DMS153 (cell line): ENCODE measurements at regions not wholly inside any gene's neighbourhood (a gene's known extent, or its start where the extent isn't known, plus 50 kb on each side); places are given as distances from the start of the nearest gene placed in this dataset.

ENCODE experiments used
- DNase-seq: peaks from one replicate; lab custom pipeline; 2025; lab: John Stamatoyannopoulos, UW

DNA sequence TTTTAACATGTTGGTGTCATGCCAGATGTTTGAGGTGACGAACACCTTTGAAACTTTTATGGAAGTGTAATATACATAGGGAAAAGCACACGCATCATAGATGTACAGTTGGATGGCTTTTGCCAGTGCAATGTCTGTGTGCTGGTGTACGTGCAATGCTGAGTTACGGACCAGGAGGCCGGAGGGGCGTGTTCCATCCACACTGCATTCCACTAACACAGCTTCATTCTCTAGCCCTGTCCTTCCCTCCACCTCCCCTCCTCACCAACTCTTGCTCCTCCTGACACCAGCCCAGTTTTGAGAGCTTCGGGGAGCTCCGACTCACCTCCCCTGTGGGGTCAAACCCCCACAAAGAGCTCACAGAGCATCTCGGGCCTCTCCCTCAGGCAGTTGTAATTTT is 358.8 kb downstream of the C16orf95 start:
- no peak for DNase-seq

DNA sequence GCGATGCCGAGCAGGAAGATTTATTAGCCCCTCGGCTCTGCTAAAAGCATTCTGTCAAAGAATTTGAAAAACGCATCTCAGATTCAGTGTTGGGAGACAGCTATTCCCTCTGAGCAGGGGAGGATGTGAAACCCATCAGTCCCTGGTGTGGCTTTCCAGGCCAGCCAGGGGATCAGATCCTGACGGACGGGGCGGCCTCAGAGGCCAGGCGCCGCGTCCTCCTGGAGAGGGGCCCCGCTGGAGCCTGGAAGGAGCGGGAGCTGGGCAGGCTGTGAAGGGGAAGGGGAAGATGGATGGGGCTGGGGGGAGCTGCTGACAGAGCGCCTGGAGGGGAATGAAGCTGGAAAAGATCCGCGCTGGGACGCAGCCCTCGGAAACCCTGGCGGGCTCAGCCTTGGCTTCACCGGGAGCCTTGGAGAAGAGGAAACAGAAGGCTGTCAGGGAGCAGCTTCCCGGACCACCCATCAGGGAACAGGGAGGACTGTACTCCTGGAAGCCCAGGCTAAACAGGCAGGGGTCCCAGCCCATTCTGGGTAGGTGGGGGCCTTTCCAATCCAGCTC is 358.0 kb downstream of the C16orf95 start:
- DNase-seq: no peak

DNA sequence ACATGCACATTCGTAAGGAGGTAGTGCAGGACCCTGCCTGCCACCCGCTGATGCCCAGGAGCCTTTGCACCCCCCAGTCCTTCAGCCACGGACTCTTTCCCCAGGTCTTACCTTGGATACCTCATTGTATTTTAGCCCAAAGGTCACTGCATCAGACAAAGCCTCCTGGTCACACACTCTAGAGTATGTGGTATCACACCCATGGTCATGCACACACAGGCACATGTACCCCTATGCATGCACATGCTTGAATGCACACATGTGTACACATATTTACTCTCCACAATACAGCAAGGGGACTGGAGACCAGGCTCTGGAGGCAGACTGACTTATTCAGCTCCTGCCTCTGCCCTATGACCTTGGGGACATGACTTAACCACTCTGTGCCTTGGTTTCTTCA is 357.5 kb downstream of the C16orf95 start:
- DNase-seq: no peak

DNA sequence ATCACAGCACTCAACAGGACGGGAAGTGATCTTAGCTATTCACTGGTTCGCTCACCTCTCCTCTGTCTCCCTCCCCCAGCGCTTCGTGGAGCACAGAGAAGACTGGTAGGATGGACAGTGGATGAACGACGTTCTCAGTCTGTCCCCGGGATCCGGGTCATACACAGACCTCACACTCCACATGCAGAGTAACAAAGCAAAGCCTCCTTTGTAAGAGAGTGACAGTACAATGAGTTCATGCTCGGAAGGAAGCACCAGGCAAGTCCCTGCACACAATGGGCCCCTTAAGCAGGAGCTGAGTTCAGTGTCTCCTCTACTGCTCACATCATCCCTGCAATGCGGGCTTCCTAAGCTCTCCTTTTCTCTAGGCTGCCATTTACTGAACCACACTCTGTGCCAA is 356.9 kb downstream of the C16orf95 start:
- no peak for DNase-seq

DNA sequence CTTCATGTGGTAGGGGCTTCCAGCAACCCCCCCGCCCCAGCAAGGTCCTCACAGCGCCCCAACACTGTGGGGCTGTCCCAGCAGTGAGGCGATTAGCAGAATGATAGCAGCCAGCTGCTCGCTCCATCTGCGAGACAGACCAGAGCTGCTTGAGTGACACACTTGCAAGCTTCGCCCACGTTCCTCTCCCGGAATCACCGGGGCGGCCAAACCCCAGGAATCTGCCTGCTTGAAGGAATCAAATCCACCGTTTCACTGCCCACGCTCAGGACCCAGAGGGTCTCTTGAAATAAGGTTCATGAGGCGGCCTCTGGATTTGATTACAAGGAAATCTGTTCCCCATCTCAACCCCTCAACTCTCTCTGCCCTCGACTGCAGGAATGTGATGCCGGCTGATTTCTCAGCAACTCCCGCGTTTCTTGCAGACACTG is 356.0 kb downstream of the C16orf95 start:
- no peak for DNase-seq

DNA sequence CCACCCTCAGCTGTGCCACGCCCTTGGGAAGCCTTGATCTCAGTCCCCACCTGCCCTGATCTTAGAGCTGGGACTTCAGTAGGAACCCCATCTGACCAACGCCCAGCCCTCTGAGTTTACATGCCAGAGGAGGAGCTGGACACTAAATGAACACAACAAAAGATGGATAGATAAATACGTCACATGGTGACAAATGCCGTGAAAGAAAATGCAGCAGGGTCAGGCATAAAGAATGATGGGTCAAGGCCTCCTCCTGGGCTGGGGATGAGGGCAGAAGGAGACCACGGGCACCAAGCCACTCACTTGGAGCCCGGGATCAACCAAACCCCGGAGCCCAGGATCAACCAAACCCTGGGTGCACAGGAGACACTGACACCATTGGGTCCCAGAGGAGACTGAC is 354.9 kb downstream of the C16orf95 start:
- no peak for DNase-seq

DNA sequence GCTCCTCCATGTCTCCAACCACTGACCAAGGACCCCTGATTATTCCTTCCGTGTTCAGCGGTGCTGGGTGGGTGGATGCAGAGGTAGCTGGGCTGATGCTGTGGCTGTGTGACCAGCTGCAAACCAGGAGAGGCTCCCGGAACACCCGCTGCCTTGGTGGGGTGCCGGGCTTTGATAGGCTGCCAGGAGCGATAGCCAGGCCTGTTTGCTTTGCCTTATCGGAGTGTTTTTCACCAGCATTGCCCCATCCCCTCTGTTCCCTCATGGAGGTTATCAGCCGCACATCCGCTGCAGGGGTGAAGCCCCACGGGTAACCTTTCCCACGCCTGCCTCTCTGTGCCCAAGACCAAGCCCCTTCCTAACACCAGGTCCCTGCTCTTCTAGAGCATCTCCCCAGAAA is 354.3 kb downstream of the C16orf95 start:
- no peak for DNase-seq

DNA sequence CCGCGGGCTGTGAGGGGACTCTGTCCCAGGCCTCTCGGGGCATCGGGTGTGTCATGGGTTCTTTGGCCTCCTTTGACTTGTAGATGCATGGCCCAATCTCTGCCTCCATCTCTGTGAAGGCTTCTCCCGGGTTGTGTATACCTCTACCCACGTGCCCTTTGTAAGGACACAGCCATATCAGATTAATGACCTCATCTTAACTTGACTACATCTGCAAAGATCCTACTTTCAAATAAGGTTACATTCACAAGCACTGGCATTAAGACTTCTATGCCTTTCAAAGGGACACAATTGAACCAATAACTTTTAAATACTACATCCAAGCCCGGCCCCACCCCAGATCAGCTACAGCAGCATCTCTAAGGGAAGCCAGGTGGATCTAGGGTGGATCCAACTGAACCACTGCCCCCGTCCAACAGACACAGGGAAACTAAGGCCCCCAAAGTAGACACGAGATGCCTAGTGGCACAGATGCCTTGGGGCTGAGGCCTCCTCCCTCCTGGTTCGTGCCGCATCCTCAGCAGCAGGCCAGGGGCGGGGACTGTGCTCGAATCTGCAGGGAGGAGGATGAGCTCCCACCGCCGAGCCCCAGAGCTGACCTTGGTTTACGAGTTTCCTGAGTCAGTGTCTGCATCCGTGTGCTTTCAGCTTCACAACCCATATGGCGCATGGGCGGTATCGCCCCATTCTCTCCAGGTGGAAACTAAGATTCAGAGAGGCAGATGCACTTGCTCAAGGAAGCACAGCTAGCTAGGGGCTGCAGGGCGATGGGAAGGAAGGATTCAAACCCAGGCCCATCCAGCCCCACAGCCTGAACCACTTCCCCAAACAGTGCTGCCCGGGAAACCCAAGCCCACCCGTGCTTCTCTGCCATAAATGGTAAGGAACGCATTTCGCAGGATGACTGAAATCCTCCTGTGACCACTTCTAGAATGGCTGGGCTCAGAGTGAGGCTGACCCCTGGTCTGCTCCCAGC is 353.3 kb downstream of the C16orf95 start:
- no peak for DNase-seq

DNA sequence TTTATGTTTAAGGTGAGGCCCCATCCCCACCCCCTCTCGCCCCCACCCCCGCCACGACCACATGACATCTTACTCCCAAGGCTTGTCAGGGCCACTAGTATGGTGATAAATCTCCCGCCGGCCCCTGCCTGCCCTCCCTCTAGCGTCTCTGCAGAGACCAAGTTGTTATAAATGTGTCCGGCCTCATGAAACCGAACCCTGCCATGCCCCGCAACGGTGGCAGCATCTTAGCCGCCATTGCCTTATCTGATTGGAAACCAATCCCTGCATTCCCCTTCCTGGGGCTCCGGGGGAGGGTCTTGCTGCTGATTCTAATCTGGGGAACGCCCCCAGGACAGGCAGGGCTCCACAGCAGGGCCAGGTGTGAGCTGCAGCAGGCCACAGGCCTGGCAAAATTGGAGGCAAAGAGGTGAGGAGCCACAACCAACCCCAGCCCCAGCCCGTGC is 352.4 kb downstream of the C16orf95 start:
- no peak for DNase-seq

DNA sequence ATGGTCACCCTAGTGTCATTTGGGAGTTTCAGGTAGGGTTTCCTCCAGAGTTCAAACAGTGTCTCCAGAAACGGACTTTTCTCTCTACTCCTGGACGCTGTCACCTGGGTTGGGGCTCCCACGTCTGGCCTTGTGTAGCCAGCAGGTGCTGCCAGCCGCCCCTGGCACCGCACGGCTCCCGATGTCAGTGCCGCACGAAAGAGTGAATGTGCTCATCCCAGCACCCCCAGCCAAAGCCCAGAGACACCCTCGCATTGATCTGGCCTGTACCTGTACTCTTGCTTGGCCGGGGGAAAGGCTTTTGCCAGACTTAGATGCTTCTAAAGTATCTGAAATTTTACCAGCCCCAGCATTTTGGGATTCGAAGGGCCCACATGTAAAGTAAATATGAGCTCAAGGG is 351.9 kb downstream of the C16orf95 start:
- DNase-seq: no peak

DNA sequence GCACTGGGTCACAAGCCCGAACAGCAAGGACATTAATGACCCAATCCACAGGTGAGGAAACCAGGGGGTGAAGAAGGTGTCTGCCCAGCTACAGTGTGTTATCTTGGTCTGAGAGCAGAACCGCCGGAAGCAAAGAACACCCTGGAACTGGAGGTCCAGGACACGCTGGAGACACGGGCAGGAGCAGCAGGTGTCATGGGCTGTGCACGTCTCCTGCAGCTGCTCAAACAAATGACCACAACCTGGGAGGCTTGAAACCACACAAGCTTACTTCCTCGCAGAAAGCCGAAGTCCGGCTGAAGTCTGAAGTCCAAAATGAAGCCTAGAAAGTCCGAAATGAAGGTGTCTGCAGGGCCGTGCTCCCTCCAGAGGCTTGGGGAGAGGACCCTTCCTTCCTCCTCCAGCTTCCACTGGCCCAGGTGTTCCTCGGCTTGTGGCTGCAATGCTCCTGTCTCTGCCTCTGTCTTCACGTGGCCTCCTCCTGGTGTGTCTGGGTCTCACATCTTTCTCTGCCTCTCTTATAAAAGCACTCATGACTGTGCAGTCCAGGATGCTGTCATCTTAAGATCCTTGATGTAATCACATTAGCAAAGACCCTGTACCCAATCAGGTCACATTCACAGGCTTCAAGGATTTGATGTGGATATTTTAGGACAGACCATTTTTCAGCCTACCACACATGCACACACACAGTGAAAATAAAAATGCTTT is 351.2 kb downstream of the C16orf95 start:
- no peak for DNase-seq

DNA sequence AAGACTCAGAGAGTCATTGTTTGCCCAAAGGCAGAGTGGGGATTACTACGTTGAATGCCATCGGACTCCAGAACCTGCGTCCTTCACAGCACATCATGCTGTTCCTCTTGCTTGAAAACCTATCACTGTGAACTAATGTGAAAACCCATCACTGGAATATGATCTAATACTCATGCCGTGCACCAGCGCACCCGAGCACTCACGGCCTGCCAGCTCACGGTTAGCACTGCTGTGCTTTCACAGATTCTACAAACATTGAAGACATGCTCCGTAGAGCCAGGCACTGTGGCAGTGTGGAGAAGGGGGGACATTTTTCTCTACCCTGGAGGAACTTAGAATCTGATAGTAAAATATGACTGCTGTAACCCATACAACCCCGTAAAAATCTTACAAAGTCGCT is 350.4 kb downstream of the C16orf95 start:
- no peak for DNase-seq

DNA sequence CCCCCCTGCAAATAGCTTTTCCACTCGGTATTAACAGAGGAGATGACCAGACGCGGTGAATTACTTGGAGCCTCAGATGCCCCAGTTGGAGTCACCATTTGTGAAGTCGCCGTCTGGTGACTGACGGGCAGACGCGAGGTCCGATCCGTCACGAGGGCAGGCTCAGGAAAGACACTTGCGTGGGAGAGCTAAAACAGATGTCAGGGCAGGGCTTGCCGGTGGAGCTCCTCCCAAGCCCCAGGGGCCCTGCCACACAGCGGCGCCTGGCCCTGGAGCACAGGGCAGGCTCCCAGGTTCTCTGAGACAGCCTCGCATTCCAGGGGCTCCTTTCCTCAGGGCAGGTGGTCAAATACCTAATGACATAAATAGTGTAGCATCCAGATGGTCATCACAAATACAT is 348.3 kb downstream of the C16orf95 start:
- no peak for DNase-seq

DNA sequence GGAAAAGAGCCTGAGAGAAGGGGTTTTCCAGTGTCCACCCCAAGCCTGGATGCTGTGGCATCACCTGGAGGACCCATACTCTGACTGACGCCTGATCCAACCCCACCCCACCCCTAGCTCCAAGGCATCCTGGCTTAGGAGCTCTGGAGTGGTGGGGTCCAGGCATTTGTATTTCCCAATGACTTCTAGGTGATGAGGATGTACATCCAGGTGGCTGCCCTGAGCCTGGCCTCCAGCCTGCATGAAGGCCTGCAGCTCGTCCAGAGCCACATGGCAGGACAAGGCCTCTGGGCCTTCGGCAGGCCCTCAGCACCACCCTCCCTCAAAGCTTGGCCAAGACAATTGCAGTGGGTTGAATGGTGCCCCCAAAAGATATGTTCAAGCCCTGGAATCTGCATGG is 347.5 kb downstream of the C16orf95 start:
- no peak for DNase-seq

DNA sequence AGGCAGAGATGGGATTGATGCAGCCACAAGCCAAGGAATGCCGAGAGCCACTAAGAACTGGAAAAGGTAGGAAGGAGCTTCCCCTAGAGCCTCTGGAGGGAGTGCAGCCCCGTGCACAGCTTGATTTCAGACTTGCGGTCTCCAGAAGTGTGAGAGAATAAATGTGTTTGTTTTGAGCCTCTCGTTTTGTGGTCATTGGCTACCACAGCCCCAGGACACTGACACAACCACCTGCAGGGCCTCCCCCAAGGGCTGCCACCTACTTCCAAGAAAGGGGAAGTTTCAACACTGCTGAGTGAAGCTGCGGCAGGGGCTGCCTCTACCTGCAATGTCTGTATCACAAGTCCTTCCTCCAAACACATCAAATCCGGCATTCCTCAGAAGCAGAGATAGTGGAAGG is 346.9 kb downstream of the C16orf95 start:
- DNase-seq: no peak

DNA sequence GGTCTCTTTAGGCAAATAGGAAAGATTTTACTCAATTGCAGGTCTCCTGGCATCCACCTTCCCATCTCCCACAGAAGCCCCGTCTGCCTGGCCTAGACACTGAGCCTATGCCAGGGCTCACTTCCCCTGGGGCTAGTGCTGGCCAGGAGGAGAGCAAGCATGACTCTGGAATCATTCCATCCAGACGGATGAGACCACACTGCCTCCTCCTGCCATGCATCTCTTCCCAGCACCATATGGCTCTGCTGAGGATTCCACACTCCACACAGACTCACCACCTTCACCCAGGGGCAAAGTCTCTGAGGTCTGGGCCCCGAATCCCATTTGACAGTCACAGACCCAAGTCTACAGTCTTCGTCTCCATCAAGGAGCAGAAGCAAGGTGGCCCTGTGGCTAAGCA is 346.5 kb downstream of the C16orf95 start:
- DNase-seq: no peak

DNA sequence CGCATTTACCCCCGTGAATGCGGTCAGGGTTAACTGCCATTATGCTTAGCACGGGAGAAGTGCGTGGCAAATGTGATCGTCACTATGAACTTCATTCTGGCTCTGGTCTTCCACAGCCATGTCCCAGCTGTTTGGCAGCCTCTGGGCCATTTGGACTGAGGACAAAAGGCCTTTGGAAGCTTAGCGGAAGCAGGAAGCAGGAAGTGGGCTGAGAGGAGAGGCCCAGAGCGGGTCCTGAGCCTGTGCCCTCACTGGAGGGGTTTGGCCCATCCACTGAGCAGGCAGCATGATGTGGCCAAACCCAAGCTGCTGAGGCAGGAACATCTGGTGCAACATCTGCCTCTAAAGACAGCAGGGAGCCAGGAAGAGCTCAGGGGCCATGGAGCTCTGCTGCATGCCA is 345.9 kb downstream of the C16orf95 start:
- DNase-seq: no peak

DNA sequence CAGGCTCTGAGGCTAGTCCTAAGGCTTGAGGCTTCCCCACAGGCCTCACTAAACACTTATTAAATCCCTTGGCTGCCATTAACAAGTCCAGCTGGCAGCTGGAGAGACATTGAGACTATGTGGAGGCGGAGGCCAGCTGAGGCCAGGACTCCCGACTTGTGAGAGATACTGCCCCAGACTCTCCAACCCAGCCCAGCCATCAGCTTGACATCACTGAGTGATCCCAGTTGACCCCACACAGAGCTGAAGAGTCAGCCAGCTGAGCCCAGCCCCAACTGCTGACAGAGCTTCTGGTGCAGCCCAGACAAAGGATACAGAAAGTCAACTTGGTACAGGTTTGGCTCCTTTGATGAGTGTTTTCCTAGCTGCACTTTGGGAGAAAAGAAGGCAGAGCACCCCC is 343.1 kb downstream of the C16orf95 start:
- no peak for DNase-seq

DNA sequence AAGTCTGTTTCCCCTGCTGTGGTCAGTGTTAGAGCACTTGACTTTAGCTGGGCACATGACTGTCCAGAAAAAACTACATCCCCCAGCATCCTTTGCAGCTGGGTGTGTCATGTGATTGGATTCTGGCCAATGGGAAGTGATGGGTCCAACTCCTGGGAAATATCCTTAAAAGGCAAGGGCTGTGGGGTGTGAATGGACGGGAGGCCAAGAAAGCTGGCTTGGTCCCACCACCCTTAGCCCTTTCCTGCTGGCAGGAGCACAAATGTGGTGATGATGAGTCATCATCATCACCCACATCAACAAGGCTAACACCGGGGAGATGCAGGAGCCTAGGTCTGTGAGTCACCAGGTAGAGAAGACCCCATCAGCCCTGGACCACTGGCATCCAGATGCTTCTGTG is 341.7 kb downstream of the C16orf95 start:
- DNase-seq: no peak

DNA sequence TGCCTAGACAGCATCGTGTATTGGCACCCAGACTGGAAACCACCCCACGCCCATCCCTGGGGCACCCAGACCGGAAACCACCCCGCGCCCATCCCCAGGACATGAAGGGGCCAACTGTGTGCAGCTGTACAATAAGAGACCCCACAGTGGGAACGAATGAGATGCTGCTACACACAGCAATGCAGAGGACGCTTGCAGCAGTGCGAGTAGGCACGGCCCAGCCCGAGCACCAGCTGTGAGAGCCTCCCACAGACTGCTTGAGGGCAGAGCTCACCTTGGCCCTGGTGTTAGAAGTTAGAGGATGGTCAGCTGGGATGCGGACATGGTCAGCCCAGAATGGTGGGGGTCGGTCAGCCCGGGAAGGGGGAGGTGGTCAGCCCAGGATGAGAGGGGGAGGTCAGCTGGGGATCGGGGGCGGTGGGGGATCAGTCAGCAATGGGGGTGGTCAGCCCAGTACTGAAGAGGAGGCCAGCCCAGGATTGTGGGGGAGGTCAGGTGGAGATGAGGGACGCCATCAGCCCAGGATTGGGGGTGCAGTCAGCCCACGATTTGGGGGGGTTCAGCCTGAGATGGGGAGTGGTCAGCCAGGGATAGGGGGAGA is 340.0 kb downstream of the C16orf95 start:
- no peak for DNase-seq

DNA sequence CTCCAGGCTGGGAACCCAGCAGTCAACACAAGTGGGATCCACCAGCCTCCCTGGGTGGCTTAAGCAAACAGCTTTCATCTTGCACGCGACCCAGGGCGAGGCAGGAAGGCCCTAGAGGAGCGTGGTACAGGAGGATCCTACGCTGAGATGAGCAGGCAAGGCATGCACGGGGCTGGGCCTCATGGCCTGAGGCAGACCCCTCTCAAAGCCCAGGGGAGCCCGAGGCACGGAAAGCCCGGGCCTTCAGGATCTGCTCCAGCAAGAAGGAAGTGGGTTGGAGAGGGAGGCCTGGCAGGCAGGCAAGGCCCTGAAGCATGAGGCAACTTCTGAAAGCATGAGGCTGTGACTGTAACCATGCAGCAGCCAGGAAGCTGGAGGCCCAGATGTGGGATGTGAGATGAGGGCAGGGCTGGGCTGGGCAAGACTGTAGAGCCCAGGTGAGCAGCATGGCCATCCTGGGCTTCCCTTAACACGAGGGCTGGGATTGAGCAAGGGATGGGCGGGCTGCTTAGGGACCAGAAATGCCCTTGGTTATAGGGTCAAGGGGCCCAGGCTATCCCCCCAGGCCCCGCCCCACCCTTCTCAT is 338.7 kb downstream of the C16orf95 start:
- no peak for DNase-seq

DNA sequence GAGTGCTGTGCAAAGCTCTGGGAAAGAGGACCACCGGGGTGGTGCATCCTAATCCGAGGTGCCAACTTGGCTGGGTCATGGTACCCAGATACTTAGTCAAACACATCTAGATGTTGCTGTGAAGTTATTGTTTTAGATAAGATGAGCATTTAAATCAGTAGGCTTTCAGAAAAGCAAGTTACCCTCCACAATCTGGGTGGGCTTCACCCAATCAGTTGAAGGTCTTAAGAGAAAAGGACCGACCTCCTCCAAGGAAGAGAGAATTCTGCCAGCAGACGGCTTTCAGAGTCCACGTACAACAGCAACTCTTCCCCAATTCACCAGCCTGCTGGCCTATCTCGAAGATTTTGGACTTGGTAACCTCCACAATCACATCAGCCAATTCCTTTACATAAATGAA is 338.1 kb downstream of the C16orf95 start:
- DNase-seq: no peak
